ENCODE measurements at regions not wholly inside any gene's neighbourhood (a gene's known extent, or its start where the extent isn't known, plus 50 kb on each side); places are given as distances from the start of the nearest gene placed in this dataset.

DNA sequence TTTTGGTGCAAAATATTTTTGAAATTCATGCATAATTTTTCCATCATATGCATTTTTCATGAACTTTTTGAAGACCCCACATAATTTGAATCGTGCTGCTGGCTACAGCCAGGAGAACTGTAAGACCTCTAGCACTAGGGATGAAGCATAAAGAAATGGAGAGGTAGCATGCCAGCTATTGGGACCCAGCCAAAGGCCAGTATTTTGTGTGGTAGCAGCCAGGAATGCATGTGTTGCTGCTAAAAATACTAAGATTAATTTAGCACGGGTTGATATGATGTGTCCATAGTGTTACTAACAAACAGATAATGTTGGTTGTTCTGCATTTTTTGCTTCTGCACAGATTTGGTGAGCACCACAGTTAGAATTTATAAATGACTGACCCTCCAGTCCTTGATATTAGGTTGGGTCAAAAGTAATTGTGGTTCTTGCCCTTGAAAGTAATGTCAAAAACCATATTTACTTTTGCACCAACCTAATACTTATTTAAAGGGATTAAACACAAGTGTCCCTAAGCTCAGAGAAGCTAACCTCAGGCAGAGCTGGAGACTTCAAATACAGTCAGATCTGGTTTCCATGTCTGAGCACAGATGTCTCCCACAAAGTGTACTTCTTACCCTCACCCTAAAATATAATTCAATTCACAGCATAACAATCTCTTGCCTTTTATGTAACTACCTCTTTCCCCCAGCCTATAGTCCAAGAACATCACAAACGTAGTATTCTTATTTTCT lies 54.1 kb upstream of the NPSR1 start:
- no peak for DNase-seq (ENCODE audit: low spot score)
